ENCODE measurements at regions not wholly inside any gene's neighbourhood (a gene's known extent, or its start where the extent isn't known, plus 50 kb on each side); places are given as distances from the start of the nearest gene placed in this dataset.
A peak's percentile ranks its signal among the peaks of the same experiment; 100 is the strongest.

GRCh38 chr6:164455835-164456234 lies 853.6 kb downstream of the C6orf118 start:
- H2BK15ac ChIP-seq (ENCODE audit: low read depth, poor library complexity, severe bottlenecking), result no peak overlapping the region
- H2BK5ac ChIP-seq (ENCODE audit: low read depth, low read length, poor library complexity, severe bottlenecking), result no peak overlapping the region
- no peak overlapping the region for H2BK12ac ChIP-seq (ENCODE audit: low read length in 2 of 2)
- no peaks in the 10 kb centered on the region for H3K27me3 ChIP-seq (ENCODE audit: control insufficient read depth in 1 of 2, insufficient read depth in 1 of 2, low read length in 2 of 2)
- H2AFZ ChIP-seq (ENCODE audit: low read depth, low read length), result no peak overlapping the region
- 75% methylated on average over 9 of the region's 9 CpGs for WGBS
- H3K4me3 ChIP-seq (ENCODE audit: insufficient read depth in 1 of 2, low read depth in 1 of 2, low read length in 2 of 2), result no peak overlapping the region
- peak overlapping the region; percentile 11 for H4K91ac ChIP-seq (ENCODE audit: low read length)
- no peak overlapping the region for H3K18ac ChIP-seq (ENCODE audit: low read depth in 1 of 2, low read length in 2 of 2)
- no peaks in the 10 kb centered on the region for H3K79me1 ChIP-seq (replicated peaks; ENCODE audit: low read length, poor library complexity, severe bottlenecking)
- H3K14ac ChIP-seq (ENCODE audit: low read length in 2 of 2), result no peak overlapping the region
- H2AK5ac ChIP-seq (ENCODE audit: low read length, severe bottlenecking), result no peak overlapping the region
- H3K9ac ChIP-seq (ENCODE audit: low read length), result no peak overlapping the region
- H3K27ac ChIP-seq (ENCODE audit: low read length, poor library complexity, severe bottlenecking), result no peak overlapping the region
- no peak overlapping the region for H2BK120ac ChIP-seq (ENCODE audit: low read depth, low read length)
- no peak for DNase-seq
- no peaks in the 10 kb centered on the region for H3K4me1 ChIP-seq (ENCODE audit: control insufficient read depth, insufficient read depth, low read depth, low read length)
- H3K4ac ChIP-seq (ENCODE audit: low read depth in 1 of 2, low read length in 2 of 2), result no peak overlapping the region
- H3K4me2 ChIP-seq (ENCODE audit: low read length, poor library complexity, severe bottlenecking), result no peak overlapping the region
- H3K36me3 ChIP-seq (ENCODE audit: control insufficient read depth in 1 of 2, insufficient read depth in 2 of 2, low read depth in 1 of 2, low read length in 2 of 2), result no peaks in the 10 kb centered on the region
- no peaks in the 10 kb centered on the region for H3K9me3 ChIP-seq (ENCODE audit: control insufficient read depth, low read length)
- H4K8ac ChIP-seq (ENCODE audit: low read length), result no peak overlapping the region
- no peak overlapping the region for H3K23ac ChIP-seq (ENCODE audit: low read length in 2 of 2)

- H2BK120ac ChIP-seq (ENCODE audit: low read depth, low read length), result no peak overlapping the region
- no peaks in the 10 kb centered on the region for H3K4me1 ChIP-seq (ENCODE audit: control insufficient read depth, insufficient read depth, low read depth, low read length)
- H3K14ac ChIP-seq (ENCODE audit: low read length in 2 of 2), result no peak overlapping the region
- H3K23ac ChIP-seq (ENCODE audit: low read length in 2 of 2), result no peak overlapping the region
- no peak overlapping the region for H3K18ac ChIP-seq (ENCODE audit: low read depth in 1 of 2, low read length in 2 of 2)
- H2BK5ac ChIP-seq (ENCODE audit: low read depth, low read length, poor library complexity, severe bottlenecking), result no peak overlapping the region
- H3K27me3 ChIP-seq (ENCODE audit: control insufficient read depth in 1 of 2, insufficient read depth in 1 of 2, low read length in 2 of 2), result no peaks in the 10 kb centered on the region
- no peak overlapping the region for H3K4me2 ChIP-seq (ENCODE audit: low read length, poor library complexity, severe bottlenecking)
- WGBS, result no CpG with 5 or more reads among the region's 3 CpGs
- no peak overlapping the region for H3K4ac ChIP-seq (ENCODE audit: low read depth in 1 of 2, low read length in 2 of 2)
- no peak for DNase-seq
- no peak overlapping the region for H4K91ac ChIP-seq (ENCODE audit: low read length)
- H3K36me3 ChIP-seq (ENCODE audit: control insufficient read depth in 1 of 2, insufficient read depth in 2 of 2, low read depth in 1 of 2, low read length in 2 of 2), result no peaks in the 10 kb centered on the region
- H2BK12ac ChIP-seq (ENCODE audit: low read length in 2 of 2), result no peak overlapping the region
- H3K27ac ChIP-seq (ENCODE audit: low read length, poor library complexity, severe bottlenecking), result no peak overlapping the region
- no peak overlapping the region for H2AK5ac ChIP-seq (ENCODE audit: low read length, severe bottlenecking)
- H2AFZ ChIP-seq (ENCODE audit: low read depth, low read length), result no peak overlapping the region
- H4K8ac ChIP-seq (ENCODE audit: low read length), result no peak overlapping the region
- H2BK15ac ChIP-seq (ENCODE audit: low read depth, poor library complexity, severe bottlenecking), result no peak overlapping the region
- no peaks in the 10 kb centered on the region for H3K79me1 ChIP-seq (replicated peaks; ENCODE audit: low read length, poor library complexity, severe bottlenecking)
- no peaks in the 10 kb centered on the region for H3K9me3 ChIP-seq (ENCODE audit: control insufficient read depth, low read length)
- no peak overlapping the region for H3K9ac ChIP-seq (ENCODE audit: low read length)
- no peak overlapping the region for H3K4me3 ChIP-seq (ENCODE audit: insufficient read depth in 1 of 2, low read depth in 1 of 2, low read length in 2 of 2)
These were observed 855.6 kb downstream of the C6orf118 start for GRCh38 chr6:164453835-164454234.

GRCh38 chr6:164442572-164442971 lies 866.8 kb downstream of the C6orf118 start:
- H3K9ac ChIP-seq (ENCODE audit: low read length), result no peak overlapping the region
- H3K4me3 ChIP-seq (ENCODE audit: insufficient read depth in 1 of 2, low read depth in 1 of 2, low read length in 2 of 2), result no peak overlapping the region
- WGBS, result 73% methylated on average over 2 of the region's 2 CpGs
- no peak overlapping the region for H2BK5ac ChIP-seq (ENCODE audit: low read depth, low read length, poor library complexity, severe bottlenecking)
- peaks cover 13% of the 10 kb centered on the region for H3K9me3 ChIP-seq (ENCODE audit: control insufficient read depth, low read length)
- H2BK120ac ChIP-seq (ENCODE audit: low read depth, low read length), result no peak overlapping the region
- H3K79me1 ChIP-seq (replicated peaks; ENCODE audit: low read length, poor library complexity, severe bottlenecking), result no peaks in the 10 kb centered on the region
- H3K27ac ChIP-seq (ENCODE audit: low read length, poor library complexity, severe bottlenecking), result no peak overlapping the region
- H2AFZ ChIP-seq (ENCODE audit: low read depth, low read length), result no peak overlapping the region
- no peak overlapping the region for H2BK12ac ChIP-seq (ENCODE audit: low read length in 2 of 2)
- H3K4me1 ChIP-seq (ENCODE audit: control insufficient read depth, insufficient read depth, low read depth, low read length), result no peaks in the 10 kb centered on the region
- no peaks in the 10 kb centered on the region for H3K36me3 ChIP-seq (ENCODE audit: control insufficient read depth in 1 of 2, insufficient read depth in 2 of 2, low read depth in 1 of 2, low read length in 2 of 2)
- no peak overlapping the region for H3K23ac ChIP-seq (ENCODE audit: low read length in 2 of 2)
- no peak overlapping the region for H3K14ac ChIP-seq (ENCODE audit: low read length in 2 of 2)
- H2AK5ac ChIP-seq (ENCODE audit: low read length, severe bottlenecking), result no peak overlapping the region
- H2BK15ac ChIP-seq (ENCODE audit: low read depth, poor library complexity, severe bottlenecking), result no peak overlapping the region
- no peak overlapping the region for H4K91ac ChIP-seq (ENCODE audit: low read length)
- no peak overlapping the region for H3K4ac ChIP-seq (ENCODE audit: low read depth in 1 of 2, low read length in 2 of 2)
- H3K18ac ChIP-seq (ENCODE audit: low read depth in 1 of 2, low read length in 2 of 2), result no peak overlapping the region
- no peaks in the 10 kb centered on the region for H3K27me3 ChIP-seq (ENCODE audit: control insufficient read depth in 1 of 2, insufficient read depth in 1 of 2, low read length in 2 of 2)
- no peak overlapping the region for H4K8ac ChIP-seq (ENCODE audit: low read length)
- DNase-seq, result no peak
- no peak overlapping the region for H3K4me2 ChIP-seq (ENCODE audit: low read length, poor library complexity, severe bottlenecking)

- no peaks in the 10 kb centered on the region for H3K27me3 ChIP-seq (ENCODE audit: control insufficient read depth in 1 of 2, insufficient read depth in 1 of 2, low read length in 2 of 2)
- H3K27ac ChIP-seq (ENCODE audit: low read length, poor library complexity, severe bottlenecking), result no peak overlapping the region
- WGBS, result 69% methylated on average over 4 of the region's 5 CpGs
- H3K9me3 ChIP-seq (ENCODE audit: control insufficient read depth, low read length), result peaks cover 13% of the 10 kb centered on the region
- no peak overlapping the region for H2AFZ ChIP-seq (ENCODE audit: low read depth, low read length)
- H3K14ac ChIP-seq (ENCODE audit: low read length in 2 of 2), result no peak overlapping the region
- H4K91ac ChIP-seq (ENCODE audit: low read length), result no peak overlapping the region
- H3K4ac ChIP-seq (ENCODE audit: low read depth in 1 of 2, low read length in 2 of 2), result no peak overlapping the region
- H3K4me1 ChIP-seq (ENCODE audit: control insufficient read depth, insufficient read depth, low read depth, low read length), result no peaks in the 10 kb centered on the region
- H3K36me3 ChIP-seq (ENCODE audit: control insufficient read depth in 1 of 2, insufficient read depth in 2 of 2, low read depth in 1 of 2, low read length in 2 of 2), result no peaks in the 10 kb centered on the region
- H2AK5ac ChIP-seq (ENCODE audit: low read length, severe bottlenecking), result no peak overlapping the region
- DNase-seq, result no peak
- no peak overlapping the region for H4K8ac ChIP-seq (ENCODE audit: low read length)
- H3K23ac ChIP-seq (ENCODE audit: low read length in 2 of 2), result no peak overlapping the region
- H3K4me2 ChIP-seq (ENCODE audit: low read length, poor library complexity, severe bottlenecking), result no peak overlapping the region
- H2BK120ac ChIP-seq (ENCODE audit: low read depth, low read length), result no peak overlapping the region
- H3K79me1 ChIP-seq (replicated peaks; ENCODE audit: low read length, poor library complexity, severe bottlenecking), result no peaks in the 10 kb centered on the region
- no peak overlapping the region for H3K18ac ChIP-seq (ENCODE audit: low read depth in 1 of 2, low read length in 2 of 2)
- no peak overlapping the region for H2BK5ac ChIP-seq (ENCODE audit: low read depth, low read length, poor library complexity, severe bottlenecking)
- no peak overlapping the region for H2BK15ac ChIP-seq (ENCODE audit: low read depth, poor library complexity, severe bottlenecking)
- no peak overlapping the region for H3K4me3 ChIP-seq (ENCODE audit: insufficient read depth in 1 of 2, low read depth in 1 of 2, low read length in 2 of 2)
- no peak overlapping the region for H3K9ac ChIP-seq (ENCODE audit: low read length)
- H2BK12ac ChIP-seq (ENCODE audit: low read length in 2 of 2), result no peak overlapping the region
These were observed 870.1 kb downstream of the C6orf118 start for GRCh38 chr6:164439331-164439730.
